ENCODE measurements at regions not wholly inside any gene's neighbourhood (a gene's known extent, or its start where the extent isn't known, plus 50 kb on each side); places are given as distances from the start of the nearest gene placed in this dataset.

GRCh38 chr7:68610701-68611100 lies 987.6 kb upstream of the AUTS2 start:
- no peak for ATAC-seq
- no peaks in the 10 kb centered on the region for H3F3A ChIP-seq (replicated peaks; ENCODE audit: low read depth)
- no peak overlapping the region for H3K4me2 ChIP-seq
- no peaks in the 10 kb centered on the region for H3K9me2 ChIP-seq (ENCODE audit: insufficient read depth)
- H3K4me1 Mint-ChIP-seq, result no peaks in the 10 kb centered on the region
- no peaks in the 10 kb centered on the region for H3K27me3 ChIP-seq (ENCODE audit: insufficient read depth)
- H4K20me1 ChIP-seq (replicated peaks; ENCODE audit: insufficient read depth), result no peaks in the 10 kb centered on the region
- H3K27ac ChIP-seq (ENCODE audit: low read depth), result no peak overlapping the region
- no peaks in the 10 kb centered on the region for H3K4me1 ChIP-seq (ENCODE audit: insufficient read depth)
- no peak overlapping the region for H3K4me3 ChIP-seq
- H3K9me3 Mint-ChIP-seq, result peaks cover 86% of the 10 kb centered on the region
- no peak for TF ChIP-seq ZNF114 (CRISPR knock-in tag; IDR thresholded peaks at IDR 0.05)
- peaks cover 11% of the 10 kb centered on the region; the same call in 1 of the 2 replicates for H3K36me3 ChIP-seq (ENCODE audit: insufficient read depth)
- no peak for DNase-seq (ENCODE audit: low spot score)
- no peaks in the 10 kb centered on the region for H3K79me2 ChIP-seq (replicated peaks; ENCODE audit: insufficient read depth)
- peaks cover 34% of the 10 kb centered on the region for H3K36me3 Mint-ChIP-seq (ENCODE audit: low read depth)
- peaks cover 3% of the 10 kb centered on the region for H3K27me3 Mint-ChIP-seq (ENCODE audit: insufficient read depth, low read depth, poor library complexity)
- no peak overlapping the region for H3K4me3 Mint-ChIP-seq
- H3K27ac Mint-ChIP-seq, result no peak overlapping the region
- no peak overlapping the region for H2AFZ ChIP-seq

GRCh38 chr7:68613405-68613804 lies 984.9 kb upstream of the AUTS2 start:
- Histone ChIP-seq H4K20me1 (replicated peaks; ENCODE audit: insufficient read depth) (no peaks in the 10 kb centered on the region), H3K79me2 (replicated peaks; ENCODE audit: insufficient read depth) (no peaks in the 10 kb centered on the region), H3K27ac (ENCODE audit: low read depth) (no peak overlapping the region), H2AFZ (no peak overlapping the region), H3K4me2 (no peak overlapping the region), H3K4me1 (ENCODE audit: insufficient read depth) (no peaks in the 10 kb centered on the region), H3F3A (replicated peaks; ENCODE audit: low read depth) (no peaks in the 10 kb centered on the region), H3K4me3 (no peak overlapping the region), H3K36me3 (ENCODE audit: insufficient read depth) (peaks cover 4% of the 10 kb centered on the region; the same call in 1 of the 2 replicates), H3K27me3 (ENCODE audit: insufficient read depth) (no peaks in the 10 kb centered on the region), H3K9me2 (ENCODE audit: insufficient read depth) (no peaks in the 10 kb centered on the region)
- Mint-ChIP-seq H3K27ac (no peak overlapping the region), H3K36me3 (ENCODE audit: low read depth) (peaks cover 49% of the 10 kb centered on the region), H3K4me3 (no peak overlapping the region), H3K27me3 (ENCODE audit: insufficient read depth, low read depth, poor library complexity) (peaks cover 8% of the 10 kb centered on the region), H3K4me1 (no peaks in the 10 kb centered on the region), H3K9me3 (peaks cover 87% of the 10 kb centered on the region)
- DNase-seq (ENCODE audit: low spot score), result no peak
- TF ChIP-seq STAT1 (IDR thresholded peaks at IDR 0.05; ENCODE audit: unreplicated experiment), result no peak
- TF ChIP-seq CTCF (conservative IDR thresholded peaks at IDR 0.05; ENCODE audit: low read depth in 2 of 2), result no peak
- no peak for ATAC-seq

GRCh38 chr7:68613897-68614296 lies 984.4 kb upstream of the AUTS2 start:
- Mint-ChIP-seq H3K27me3 (ENCODE audit: insufficient read depth, low read depth, poor library complexity) (peaks cover 8% of the 10 kb centered on the region), H3K4me1 (no peaks in the 10 kb centered on the region), H3K27ac (no peak overlapping the region), H3K9me3 (peaks cover 88% of the 10 kb centered on the region), H3K4me3 (no peak overlapping the region), H3K36me3 (ENCODE audit: low read depth) (peaks cover 47% of the 10 kb centered on the region)
- H2AFZ ChIP-seq, result no peak overlapping the region
- no peak overlapping the region for H3K27ac ChIP-seq (ENCODE audit: low read depth)
- no peaks in the 10 kb centered on the region for H3K27me3 ChIP-seq (ENCODE audit: insufficient read depth)
- H3K36me3 ChIP-seq (ENCODE audit: insufficient read depth), result peaks cover 4% of the 10 kb centered on the region; the same call in 1 of the 2 replicates
- ATAC-seq, result no peak
- H3K4me2 ChIP-seq, result no peak overlapping the region
- H3K79me2 ChIP-seq (replicated peaks; ENCODE audit: insufficient read depth), result no peaks in the 10 kb centered on the region
- H3K4me1 ChIP-seq (ENCODE audit: insufficient read depth), result no peaks in the 10 kb centered on the region
- no peak for DNase-seq (ENCODE audit: low spot score)
- H3F3A ChIP-seq (replicated peaks; ENCODE audit: low read depth), result no peaks in the 10 kb centered on the region
- no peak overlapping the region for H3K4me3 ChIP-seq
- no peaks in the 10 kb centered on the region for H4K20me1 ChIP-seq (replicated peaks; ENCODE audit: insufficient read depth)
- H3K9me2 ChIP-seq (ENCODE audit: insufficient read depth), result no peaks in the 10 kb centered on the region
- TF ChIP-seq REST (IDR thresholded peaks at IDR 0.05; ENCODE audit: unreplicated experiment) (no peak), CREB1 (CRISPR knock-in tag; IDR thresholded peaks at IDR 0.05; ENCODE audit: low read depth) (no peak)
